ENCODE measurements at regions not wholly inside any gene's neighbourhood (a gene's known extent, or its start where the extent isn't known, plus 50 kb on each side); places are given as distances from the start of the nearest gene placed in this dataset.

DNA sequence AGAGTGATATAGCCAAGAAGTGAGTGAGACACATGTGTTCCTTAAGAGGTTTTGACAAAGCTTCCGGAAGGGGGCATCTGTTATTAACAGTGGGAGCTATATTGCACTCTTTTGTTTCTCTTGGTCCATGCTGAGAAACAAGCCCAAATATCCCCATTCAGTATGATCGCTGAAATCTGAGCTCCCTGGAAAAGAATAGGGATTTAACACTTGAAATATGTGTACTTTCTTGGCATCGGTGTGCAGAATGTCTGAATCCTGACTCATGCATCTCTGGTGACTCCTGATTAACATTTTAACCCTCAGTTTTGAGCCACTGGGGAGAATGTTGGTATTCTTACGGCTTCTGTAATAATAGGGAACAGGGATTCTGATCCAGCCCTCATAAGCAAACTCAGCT lies 448.1 kb downstream of the TSN start:
- Histone ChIP-seq H3K27me3 (ENCODE audit: control insufficient read depth in 2 of 2, insufficient read depth in 2 of 2, low read length in 2 of 2) (no peaks in the 10 kb centered on the region), H3K79me2 (ENCODE audit: control insufficient read depth, insufficient read depth, low read length) (no peaks in the 10 kb centered on the region), H3K9ac (ENCODE audit: insufficient read depth in 1 of 2, low read depth in 2 of 2, low read length in 2 of 2) (no peak overlapping the region), H3K9me1 (ENCODE audit: control insufficient read depth, insufficient read depth, low read length) (no peaks in the 10 kb centered on the region), H3K27ac (ENCODE audit: extremely low read depth, low read depth, low read length) (no peak overlapping the region), H3K4me2 (ENCODE audit: insufficient read depth, low read length) (no peak overlapping the region), H3K4me3 (no peak overlapping the region), H3K4me1 (replicated peaks in 1 of 2; ENCODE audit: control insufficient read depth in 2 of 2, insufficient read depth in 2 of 2, low read length in 2 of 2) (no peaks in the 10 kb centered on the region), H3K9me3 (replicated peaks; ENCODE audit: control insufficient read depth, insufficient read depth, low read depth, low read length) (no peaks in the 10 kb centered on the region), H4K20me1 (replicated peaks; ENCODE audit: control insufficient read depth, insufficient read depth, low read length) (no peaks in the 10 kb centered on the region), H2AFZ (ENCODE audit: low read depth, low read length) (no peak overlapping the region), H3K36me3 (ENCODE audit: control insufficient read depth, insufficient read depth, low read length) (no peaks in the 10 kb centered on the region)
- 4% methylated on average over 4 of the region's 4 CpGs for WGBS (ENCODE audit: insufficient coverage, low coverage, missing lambda C conversion rate)
- CTCF ChIA-PET (ENCODE audit: low intra/inter-chr PET ratio): interaction anchor here (0.6 kb wide), 1 partner anchor 8 kb away, joined by 3 read pairs; no protein-coding TSS in a partner anchor
- FAIRE-seq (no peak), DNase-seq (ENCODE audit: extremely low read depth in 1 of 4, low spot score in 3 of 4) (no peak), ATAC-seq (no peak)
- BruUV-seq (replicated peaks): no TSS peak
- intact Hi-C loops (cut with micrococcal nuclease): no loop called here
- POLR2A ChIA-PET: interaction anchor here (1.5 kb wide), 1 partner anchor 9 kb away, joined by 4 read pairs; no protein-coding TSS in a partner anchor
- in situ Hi-C loops (cut with MboI): no loop called here
- TF ChIP-seq ZNF592 (IDR thresholded peaks at IDR 0.05): no peak
- no peak for TF ChIP-seq ZNF174 (CRISPR knock-in tag; IDR thresholded peaks at IDR 0.05)
- no peak for TF ChIP-seq RBM17 (IDR thresholded peaks at IDR 0.05; ENCODE audit: borderline replicate concordance, low read depth, low read length)
- TF ChIP-seq GTF3C2 (IDR thresholded peaks at IDR 0.05; ENCODE audit: borderline replicate concordance, extremely low read depth, insufficient read length): no peak
- TF ChIP-seq LEF1 (IDR thresholded peaks at IDR 0.05): no peak
- no peak for TF ChIP-seq ZC3H11A (IDR thresholded peaks at IDR 0.05; ENCODE audit: low read depth, low read length)
- TF ChIP-seq PHB2 (IDR thresholded peaks at IDR 0.05; ENCODE audit: low read depth): no peak
- no peak for TF ChIP-seq ZNF165 (CRISPR knock-in tag; IDR thresholded peaks at IDR 0.05; ENCODE audit: borderline replicate concordance)
- no peak for TF ChIP-seq PTRF (tag; IDR thresholded peaks at IDR 0.05)
- TF ChIP-seq ZNF316 (IDR thresholded peaks at IDR 0.05): no peak
- TF ChIP-seq POLR2H (tag; IDR thresholded peaks at IDR 0.05; ENCODE audit: low read depth): no peak
- TF ChIP-seq, protein P1, sequence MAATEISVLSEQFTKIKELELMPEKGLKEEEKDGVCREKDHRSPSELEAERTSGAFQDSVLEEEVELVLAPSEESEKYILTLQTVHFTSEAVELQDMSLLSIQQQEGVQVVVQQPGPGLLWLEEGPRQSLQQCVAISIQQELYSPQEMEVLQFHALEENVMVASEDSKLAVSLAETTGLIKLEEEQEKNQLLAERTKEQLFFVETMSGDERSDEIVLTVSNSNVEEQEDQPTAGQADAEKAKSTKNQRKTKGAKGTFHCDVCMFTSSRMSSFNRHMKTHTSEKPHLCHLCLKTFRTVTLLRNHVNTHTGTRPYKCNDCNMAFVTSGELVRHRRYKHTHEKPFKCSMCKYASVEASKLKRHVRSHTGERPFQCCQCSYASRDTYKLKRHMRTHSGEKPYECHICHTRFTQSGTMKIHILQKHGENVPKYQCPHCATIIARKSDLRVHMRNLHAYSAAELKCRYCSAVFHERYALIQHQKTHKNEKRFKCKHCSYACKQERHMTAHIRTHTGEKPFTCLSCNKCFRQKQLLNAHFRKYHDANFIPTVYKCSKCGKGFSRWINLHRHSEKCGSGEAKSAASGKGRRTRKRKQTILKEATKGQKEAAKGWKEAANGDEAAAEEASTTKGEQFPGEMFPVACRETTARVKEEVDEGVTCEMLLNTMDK (IDR thresholded peaks at IDR 0.05; ENCODE audit: borderline replicate concordance, insufficient read depth, low read depth, low read length, poor library complexity, severe bottlenecking): no peak
